ENCODE measurements at regions not wholly inside any gene's neighbourhood (a gene's known extent, or its start where the extent isn't known, plus 50 kb on each side); places are given as distances from the start of the nearest gene placed in this dataset.
"Not testable (repeated sequence)": the region's sequence is repeated elsewhere in the genome, so short reads cannot be mapped to it uniquely, and the experiment has no call there.

- no peak for DNase-seq
These were observed 296.8 kb upstream of the ANKH start for GRCh38 chr5:15168358-15168757.

GRCh38 chr5:15160091-15160490 lies 288.5 kb upstream of the ANKH start:
- no peak for DNase-seq

DNA sequence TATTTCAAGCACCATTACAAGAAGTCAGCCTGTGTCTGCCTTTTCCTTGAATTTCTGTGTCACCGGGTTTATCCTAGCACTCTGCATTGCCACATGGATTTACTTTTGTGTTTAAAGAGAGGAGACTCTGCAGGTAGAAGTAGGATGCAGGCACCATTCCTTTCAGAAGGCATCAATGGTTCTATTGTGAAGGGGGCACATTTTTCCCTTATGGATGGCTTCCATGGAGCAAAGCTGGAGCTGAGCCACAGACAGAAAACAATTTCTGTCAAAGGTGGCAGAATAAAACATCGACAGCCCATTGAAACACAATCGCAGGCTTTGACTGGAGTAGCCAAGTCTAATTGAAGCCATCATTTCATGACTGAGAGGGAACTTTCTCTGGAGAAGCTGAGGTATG lies 288.0 kb upstream of the ANKH start:
- no peak for DNase-seq

GRCh38 chr5:15142458-15142857 lies 270.9 kb upstream of the ANKH start:
- no peak for DNase-seq

GRCh38 chr5:15137414-15137813 lies 265.8 kb upstream of the ANKH start:
- no peak for DNase-seq

DNA sequence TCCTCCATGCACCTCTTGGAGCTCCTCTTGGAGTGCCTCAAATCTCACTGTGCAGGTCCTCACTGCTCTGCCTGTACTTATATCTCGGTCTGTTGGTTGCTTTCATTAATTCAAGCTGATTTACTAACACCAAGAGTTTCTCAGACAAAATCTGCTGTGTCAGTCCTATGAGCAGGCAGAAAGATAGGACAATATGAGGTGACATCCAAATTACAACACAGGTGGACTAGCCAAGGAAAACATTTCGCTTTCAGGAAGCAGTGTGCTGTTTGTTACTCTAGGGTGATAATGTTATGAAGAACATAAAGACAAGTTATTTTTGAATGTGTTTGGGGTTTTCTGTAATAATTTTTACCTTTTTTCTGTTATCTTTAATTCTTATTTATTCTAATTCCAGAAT lies 264.1 kb upstream of the ANKH start:
- no peak for DNase-seq

- no peak for DNase-seq
These were observed 261.9 kb upstream of the ANKH start for GRCh38 chr5:15133456-15133965.

DNA sequence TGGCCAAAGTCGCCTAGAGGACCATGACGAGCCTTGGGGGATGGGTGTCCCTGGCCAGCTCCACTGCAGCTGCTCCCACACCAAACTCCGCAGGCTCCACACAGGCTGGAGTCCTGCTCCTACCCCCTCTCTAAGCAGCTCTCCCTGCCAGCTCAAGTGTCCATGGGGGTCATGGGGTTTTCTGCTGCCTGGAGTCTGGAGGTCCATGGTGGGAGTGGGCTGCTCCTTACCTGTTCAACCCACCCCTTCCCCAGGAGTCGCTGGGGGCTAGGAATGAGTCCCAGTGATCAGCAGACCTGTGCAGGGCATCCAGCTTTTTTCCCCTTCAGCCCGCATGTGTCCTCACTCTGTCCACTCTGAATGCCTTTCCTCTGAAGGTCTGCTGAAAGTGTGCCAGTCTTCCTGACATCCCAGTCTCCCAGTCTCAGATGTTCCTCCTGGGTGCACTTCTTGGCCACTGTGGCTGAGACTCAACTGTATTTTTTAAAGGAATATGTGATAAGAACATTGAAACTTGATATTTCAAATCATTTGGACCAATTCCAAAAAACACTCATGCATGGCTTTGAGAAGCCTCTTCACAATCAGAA lies 261.3 kb upstream of the ANKH start:
- DNase-seq: no peak

DNA sequence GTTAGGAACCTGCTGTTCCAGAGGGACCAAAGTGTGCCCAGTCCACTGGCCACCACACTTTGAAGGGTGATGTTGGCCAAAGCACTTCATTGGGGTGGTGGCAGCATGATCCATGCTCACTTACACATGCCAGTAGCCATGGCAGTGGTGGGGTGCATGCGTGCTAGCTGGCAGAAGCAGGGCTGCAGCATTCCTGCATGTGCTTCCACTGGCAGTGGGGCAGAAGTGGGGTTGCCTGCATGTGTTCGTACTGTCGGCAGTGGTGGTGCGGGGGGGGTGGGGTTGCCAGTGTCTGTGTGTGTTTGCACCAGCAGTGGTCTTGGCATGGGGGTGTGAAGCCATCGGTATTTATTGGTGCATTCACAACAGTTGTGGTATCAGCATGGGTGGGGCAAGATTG lies 260.3 kb upstream of the ANKH start:
- DNase-seq: no peak

GRCh38 chr5:15124871-15125568 lies 253.4 kb upstream of the ANKH start:
- DNase-seq: no peak

DNA sequence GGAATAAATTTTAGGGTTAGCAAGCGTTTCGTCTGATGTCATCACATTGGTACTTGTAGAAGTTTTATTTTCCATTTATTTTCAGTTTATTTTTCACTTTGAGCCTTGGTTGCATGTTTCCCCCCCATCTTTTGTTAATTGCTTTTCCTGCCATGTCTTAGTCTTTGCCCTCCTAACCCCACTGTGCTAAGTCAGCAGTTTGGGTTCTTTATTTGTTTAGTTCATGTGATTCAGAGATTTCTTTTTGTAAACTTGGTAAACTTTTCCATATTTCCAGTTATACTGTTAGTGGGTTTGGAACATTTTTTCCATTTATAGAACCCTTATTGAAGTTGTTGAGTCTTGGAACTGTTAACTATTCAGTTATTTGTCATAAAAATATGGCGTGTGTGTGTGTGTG lies 252.9 kb upstream of the ANKH start:
- DNase-seq: no peak

- no peak for DNase-seq
These were observed 246.1 kb upstream of the ANKH start for GRCh38 chr5:15117688-15118087.

- no peak for DNase-seq
These were observed 245.4 kb upstream of the ANKH start for GRCh38 chr5:15116996-15117395.

DNA sequence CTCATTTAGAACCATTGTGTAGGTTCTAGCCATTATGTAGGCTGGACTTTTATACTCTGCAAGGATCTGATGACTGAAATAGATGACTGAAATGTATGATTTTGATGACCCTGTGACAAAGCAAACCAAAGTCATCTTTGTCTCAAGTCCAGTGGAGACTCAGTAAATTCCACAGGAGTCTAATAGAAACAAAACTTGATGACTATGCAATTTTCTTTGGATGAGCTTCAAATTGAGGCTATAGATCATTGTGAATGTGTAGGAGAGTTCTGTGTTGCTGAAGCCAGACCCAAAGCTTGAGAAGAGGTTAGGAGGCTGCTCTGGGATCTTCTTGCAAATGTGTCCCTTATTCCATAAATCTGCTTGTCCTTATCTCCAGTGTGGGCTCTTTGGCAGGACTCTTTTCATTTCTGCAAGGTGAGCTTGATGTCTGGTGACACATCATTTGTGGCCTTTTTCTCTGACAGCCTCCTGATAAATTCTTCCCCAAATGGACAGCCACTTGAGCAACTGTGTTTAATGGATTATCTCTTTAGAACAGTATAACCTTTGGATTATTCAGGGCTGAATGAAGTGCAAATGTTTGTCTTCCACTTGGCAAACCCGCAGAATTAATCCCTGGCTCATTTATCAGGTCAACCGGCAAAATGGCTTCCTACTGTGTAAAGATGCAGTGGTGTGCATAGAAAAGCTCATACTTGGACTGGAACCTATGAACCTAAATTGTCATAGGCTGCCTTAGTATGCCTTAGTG lies 235.1 kb upstream of the ANKH start:
- DNase-seq: no peak

GRCh38 chr5:15105799-15106393 lies 234.3 kb upstream of the ANKH start:
- peak; percentile 33 for DNase-seq

- no peak for DNase-seq
These were observed 232.3 kb upstream of the ANKH start for GRCh38 chr5:15103864-15104263.

GRCh38 chr5:15103130-15103529 lies 231.6 kb upstream of the ANKH start:
- no peak for DNase-seq

GRCh38 chr5:15097552-15097951 lies 226.0 kb upstream of the ANKH start:
- no peak for DNase-seq

GRCh38 chr5:15096686-15097085 lies 225.1 kb upstream of the ANKH start:
- not testable (repeated sequence) for DNase-seq

- no peak for DNase-seq
These were observed 221.2 kb upstream of the ANKH start for GRCh38 chr5:15092801-15093200.

DNA sequence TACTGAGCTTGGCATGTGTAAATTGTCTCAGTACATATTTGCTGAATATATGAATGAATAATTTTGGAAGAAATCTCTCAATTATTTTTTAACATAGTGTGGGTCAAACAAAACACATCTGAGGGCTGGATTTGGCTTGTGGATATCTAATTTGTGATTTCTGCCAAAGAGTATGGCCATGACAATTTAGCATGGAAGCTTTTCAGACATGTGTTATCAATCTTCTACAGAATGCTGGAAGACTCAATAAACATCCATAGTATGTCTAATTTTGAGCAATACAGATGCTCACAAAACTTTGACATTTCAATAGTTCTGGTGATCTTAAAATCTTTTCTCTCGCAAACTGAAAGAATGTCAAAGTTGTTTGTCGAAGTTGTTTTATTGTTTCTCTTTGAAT lies 214.1 kb upstream of the ANKH start:
- DNase-seq: no peak

DNA sequence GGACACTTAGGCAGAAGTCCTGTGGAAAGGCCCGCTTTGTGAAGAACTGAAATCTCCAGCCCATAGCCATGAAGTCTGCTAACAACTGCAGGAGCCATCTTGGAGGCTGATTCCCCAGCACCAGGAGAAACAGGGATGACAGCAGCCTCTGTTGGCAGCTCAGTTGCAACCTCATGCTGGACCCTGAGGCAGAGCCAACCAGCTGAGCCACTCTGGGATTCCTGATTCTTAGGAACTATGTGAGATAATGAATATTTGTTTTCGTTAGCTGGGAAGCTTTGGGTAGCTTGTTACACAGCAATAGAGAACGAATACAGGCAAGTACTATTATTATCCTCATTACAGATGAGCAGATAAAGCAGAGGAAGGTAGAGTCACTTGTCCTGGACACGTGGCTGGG lies 210.5 kb upstream of the ANKH start:
- DNase-seq: no peak

DNA sequence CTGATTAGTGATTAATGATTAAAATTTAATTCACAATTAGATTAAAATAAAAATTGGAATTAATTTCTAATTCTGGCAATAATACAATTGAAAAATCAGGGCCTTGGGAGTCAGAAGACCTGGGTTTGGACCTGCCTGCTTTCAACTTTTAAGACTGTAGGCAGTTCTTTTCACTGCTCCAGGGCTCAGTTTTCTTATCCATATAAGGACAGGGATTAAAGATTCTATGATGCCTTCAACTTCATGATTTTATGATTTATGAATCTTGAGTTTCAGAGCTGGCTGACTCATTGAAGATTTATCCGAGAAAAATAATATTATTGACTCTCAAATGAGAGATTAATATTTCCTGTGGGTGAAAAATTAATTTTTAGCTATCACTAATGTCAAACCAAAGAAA lies 208.6 kb upstream of the ANKH start:
- no peak for DNase-seq

DNA sequence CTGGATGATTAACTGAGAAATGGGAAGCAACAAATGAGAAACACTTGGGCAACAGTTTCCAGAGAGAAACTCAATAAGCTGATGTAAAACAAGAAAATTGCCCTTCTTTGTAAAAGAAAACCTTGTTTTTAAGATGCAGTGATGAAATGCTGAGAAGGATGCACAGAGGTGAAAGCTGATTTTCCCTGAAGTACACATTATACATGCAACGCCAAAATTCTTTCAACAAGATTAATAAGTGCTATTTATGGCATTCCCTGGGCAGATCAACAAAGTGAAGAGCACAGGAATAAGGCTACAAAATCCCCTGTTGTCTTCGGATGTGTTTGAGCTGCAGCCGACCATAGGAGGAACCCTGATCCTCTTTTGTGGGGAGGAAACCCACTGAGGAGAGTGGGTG lies 208.0 kb upstream of the ANKH start:
- DNase-seq: no peak
